BLaER1 (cell line): ENCODE measurements at regions not wholly inside any gene's neighbourhood (a gene's known extent, or its start where the extent isn't known, plus 50 kb on each side); places are given as distances from the start of the nearest gene placed in this dataset.

Experiments
- H3K27ac ChIP-seq: shearing (Covaris generic); formaldehyde crosslinking; 2 replicates; pipeline ENCODE4 v1.8.1; 2022
- H3K27me3 ChIP-seq: shearing (Covaris generic); formaldehyde crosslinking; 2 replicates; pipeline ENCODE4 v1.8.1; 2022
- H3K36me3 ChIP-seq: shearing (Covaris generic); formaldehyde crosslinking; 2 replicates; pipeline ENCODE4 v1.8.1; 2022
- H3K4me1 ChIP-seq: shearing (Covaris generic); formaldehyde crosslinking; 2 replicates; pipeline ENCODE4 v1.8.1; 2022
- H3K4me2 ChIP-seq: shearing (Covaris generic); formaldehyde crosslinking; 2 replicates; pipeline ENCODE4 v1.8.1; 2022
- H3K4me3 ChIP-seq: shearing (Covaris generic); formaldehyde crosslinking; 2 replicates; pipeline ENCODE4 v1.8.1; 2022
- H3K9ac ChIP-seq: shearing (Covaris generic); formaldehyde crosslinking; 2 replicates; pipeline ENCODE4 v1.8.1; 2022
- H3K9me3 ChIP-seq: shearing (Covaris generic); formaldehyde crosslinking; 2 replicates; pipeline ENCODE4 v1.8.1; 2022
- H4K20me1 ChIP-seq: shearing (Covaris generic); formaldehyde crosslinking; 2 replicates; pipeline ENCODE4 v1.8.1; 2022
- Cebpa-rat ChIP-seq: shearing (Covaris generic); IDR thresholded peaks from 2 replicates; pipeline ENCODE4 v1.8.1; 2022

DNA sequence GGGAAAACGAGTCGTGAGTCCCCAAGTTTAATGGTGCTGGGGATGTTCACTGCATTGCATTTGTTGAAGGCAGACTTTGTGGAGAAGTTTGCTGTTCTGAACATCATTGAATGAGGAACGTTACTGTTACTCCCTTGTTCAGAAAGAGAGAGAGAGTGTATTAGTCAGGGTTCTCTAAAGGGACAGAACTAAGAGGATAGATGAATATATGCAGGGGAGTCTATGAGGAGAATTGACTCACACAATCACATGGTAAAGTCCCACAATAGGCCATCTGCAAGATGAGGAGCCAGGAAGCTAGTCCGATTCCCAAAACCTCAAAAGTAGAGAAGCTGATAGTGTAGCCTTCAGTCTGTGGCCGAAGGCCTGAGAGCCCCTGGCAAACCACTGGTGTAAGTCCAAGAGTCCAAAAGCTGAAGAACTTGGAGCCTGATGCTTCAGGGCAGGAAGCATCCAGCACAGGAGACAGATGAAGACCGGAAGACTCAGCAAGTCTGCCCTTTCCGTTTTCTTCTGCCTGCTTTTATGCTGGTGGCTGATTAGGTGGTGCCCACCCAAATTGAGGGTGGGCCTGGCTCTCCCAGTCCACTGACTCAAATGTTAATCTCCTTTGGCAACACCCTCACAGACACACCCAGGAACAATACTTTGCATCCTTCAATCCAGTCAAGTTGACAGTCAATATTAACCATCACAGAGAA is 223.5 kb upstream of the PCSK2 start:
- Histone ChIP-seq H4K20me1 (no peaks in the 10 kb centered on the region), H3K27ac (no peak overlapping the region), H3K27me3 (no peaks in the 10 kb centered on the region), H3K4me2 (no peak overlapping the region), H3K36me3 (no peaks in the 10 kb centered on the region), H3K4me1 (no peaks in the 10 kb centered on the region), H3K9me3 (no peaks in the 10 kb centered on the region), H3K4me3 (no peak overlapping the region), H3K9ac (no peak overlapping the region)
- TF ChIP-seq Cebpa-rat = no peak

DNA sequence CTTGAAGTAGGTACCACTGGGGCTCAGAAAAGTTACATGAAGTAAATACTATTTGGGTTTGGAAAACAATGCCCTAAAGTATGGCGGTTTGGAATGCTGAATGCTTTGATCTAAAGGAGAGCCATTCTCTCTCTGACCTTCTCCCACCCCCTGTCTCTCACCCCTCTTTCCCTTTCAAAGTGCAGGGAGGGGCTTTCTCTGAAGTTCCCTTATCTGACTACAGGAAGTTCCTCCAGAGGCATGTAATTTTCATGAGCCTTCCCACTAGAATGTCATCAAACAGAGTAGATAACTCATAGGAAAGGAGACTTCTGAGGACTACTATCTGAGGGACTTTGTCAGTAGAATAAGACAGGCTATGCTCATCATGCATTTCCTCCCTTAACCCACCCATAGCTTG is 216.7 kb upstream of the PCSK2 start:
- no peaks in the 10 kb centered on the region for H3K27me3 ChIP-seq
- H4K20me1 ChIP-seq = no peaks in the 10 kb centered on the region
- H3K4me2 ChIP-seq = no peak overlapping the region
- H3K4me3 ChIP-seq = no peak overlapping the region
- H3K9ac ChIP-seq = no peak overlapping the region
- no peaks in the 10 kb centered on the region for H3K4me1 ChIP-seq
- H3K27ac ChIP-seq = no peak overlapping the region
- no peak for TF ChIP-seq Cebpa-rat
- H3K9me3 ChIP-seq = no peaks in the 10 kb centered on the region
- H3K36me3 ChIP-seq = no peaks in the 10 kb centered on the region

DNA sequence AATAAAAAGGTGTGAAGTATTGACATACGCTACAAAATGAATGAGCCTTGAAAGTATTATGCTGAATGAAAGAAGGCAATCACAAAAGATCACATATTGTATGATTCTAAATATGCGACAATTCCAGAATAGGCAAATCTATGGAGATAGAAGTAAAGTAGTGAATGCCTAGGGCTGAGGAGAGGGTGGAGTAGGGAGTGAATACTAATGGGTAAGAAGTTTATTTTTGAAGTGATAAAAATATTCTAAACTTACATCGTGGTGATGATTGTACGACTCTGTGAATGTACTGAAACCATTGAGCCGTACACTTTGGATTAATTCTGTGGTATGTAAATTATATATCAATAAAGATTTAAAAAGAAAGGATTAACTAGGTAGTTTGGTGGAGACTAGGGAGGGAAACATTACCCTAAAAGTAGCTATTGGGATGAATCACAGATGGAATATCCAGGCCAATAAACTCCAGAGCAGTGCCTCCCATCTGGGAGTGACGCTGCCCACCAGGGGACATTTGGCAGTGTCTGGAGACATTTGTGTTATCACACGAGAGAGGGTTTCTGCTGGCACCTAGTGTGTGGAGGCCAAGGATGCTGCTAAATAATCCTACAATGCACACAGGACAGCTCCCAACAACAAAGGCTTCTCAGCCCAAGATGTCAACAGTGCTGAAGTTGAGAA is 214.2 kb upstream of the PCSK2 start:
- Histone ChIP-seq H3K27ac (no peak overlapping the region), H3K4me2 (no peak overlapping the region), H3K4me1 (no peaks in the 10 kb centered on the region), H3K4me3 (no peak overlapping the region), H3K9me3 (no peaks in the 10 kb centered on the region), H3K9ac (no peak overlapping the region), H3K27me3 (no peaks in the 10 kb centered on the region), H4K20me1 (no peaks in the 10 kb centered on the region), H3K36me3 (no peaks in the 10 kb centered on the region)
- no peak for TF ChIP-seq Cebpa-rat

DNA sequence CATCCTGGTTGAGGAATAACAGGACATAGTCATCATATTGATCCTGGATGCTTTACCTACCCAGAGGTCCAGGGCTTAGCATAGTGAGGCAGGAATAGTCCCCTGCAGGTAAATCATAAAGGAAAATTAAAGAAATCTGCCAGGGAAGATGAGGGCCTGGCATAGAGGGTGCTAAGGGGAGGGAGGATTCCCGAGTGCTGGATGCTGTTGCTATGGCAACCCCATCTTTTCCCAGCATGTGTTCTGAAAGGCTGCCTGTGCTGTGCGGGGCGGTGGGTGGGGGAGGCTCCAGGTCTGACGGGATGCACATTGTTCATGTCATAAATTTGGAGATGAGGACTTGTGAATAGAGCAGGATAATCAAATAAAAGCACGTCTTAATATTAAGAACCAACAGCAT is 212.6 kb upstream of the PCSK2 start:
- Histone ChIP-seq H3K4me2 (no peak overlapping the region), H3K27ac (no peak overlapping the region), H3K9me3 (no peaks in the 10 kb centered on the region), H3K27me3 (no peaks in the 10 kb centered on the region), H3K4me1 (peaks cover 7% of the 10 kb centered on the region), H3K36me3 (no peaks in the 10 kb centered on the region), H3K9ac (no peak overlapping the region), H3K4me3 (no peak overlapping the region), H4K20me1 (no peaks in the 10 kb centered on the region)
- no peak for TF ChIP-seq Cebpa-rat

DNA sequence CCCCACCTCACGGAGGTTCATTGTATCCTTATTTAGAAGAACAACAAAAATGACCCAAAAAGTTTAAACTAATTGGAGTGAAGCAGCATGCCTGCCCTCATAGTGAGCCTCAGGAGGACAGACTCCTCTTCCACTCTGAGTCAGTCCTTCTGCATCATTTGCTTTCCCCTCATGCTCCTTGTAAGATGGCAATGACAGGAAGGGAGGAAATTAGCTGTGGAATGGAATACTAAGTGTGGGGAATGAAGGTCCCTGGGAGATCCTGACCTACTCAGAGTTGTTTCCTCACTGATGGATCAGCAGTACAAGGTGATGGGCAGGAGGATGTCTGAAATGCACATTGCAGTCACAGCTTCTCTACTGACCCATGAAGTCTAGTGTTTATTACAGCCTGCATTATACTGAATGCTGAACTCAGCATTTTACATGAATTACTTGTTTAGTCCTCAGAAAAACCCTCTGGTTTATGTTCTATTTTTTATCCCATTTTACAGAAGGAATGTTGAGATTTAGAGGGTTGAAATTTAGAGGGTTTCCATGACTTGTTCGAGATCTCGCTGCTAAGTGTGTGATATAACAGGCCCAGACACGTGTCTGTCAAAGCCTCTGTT is 212.0 kb upstream of the PCSK2 start:
- Histone ChIP-seq H3K9me3 (no peaks in the 10 kb centered on the region), H4K20me1 (no peaks in the 10 kb centered on the region), H3K4me1 (peaks cover 7% of the 10 kb centered on the region), H3K4me2 (no peak overlapping the region), H3K9ac (no peak overlapping the region), H3K36me3 (no peaks in the 10 kb centered on the region), H3K27ac (no peak overlapping the region), H3K27me3 (no peaks in the 10 kb centered on the region), H3K4me3 (no peak overlapping the region)
- TF ChIP-seq Cebpa-rat = no peak

DNA sequence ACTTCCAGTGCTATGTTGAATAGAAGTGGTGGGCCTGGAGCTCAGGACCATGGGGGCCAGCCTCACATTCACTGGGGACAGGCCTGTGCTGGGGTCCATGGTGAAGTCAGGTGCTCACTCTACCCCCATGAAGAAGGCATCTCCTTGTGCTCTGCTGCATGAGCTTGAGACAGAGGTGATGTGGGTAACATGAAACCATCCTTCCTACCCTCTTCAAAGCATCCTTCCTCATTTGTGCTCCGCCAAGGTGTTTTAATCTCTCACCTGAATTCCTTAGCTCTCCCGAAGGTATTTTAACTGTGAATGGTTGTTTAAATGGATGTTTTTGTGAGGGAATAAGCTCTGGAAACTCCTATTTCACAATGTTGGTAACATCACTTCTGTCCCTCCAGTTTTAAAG is 209.6 kb upstream of the PCSK2 start:
- TF ChIP-seq Cebpa-rat = no peak
- Histone ChIP-seq H3K4me3 (no peak overlapping the region), H4K20me1 (no peaks in the 10 kb centered on the region), H3K4me2 (no peak overlapping the region), H3K9ac (no peak overlapping the region), H3K27me3 (no peaks in the 10 kb centered on the region), H3K4me1 (peaks cover 7% of the 10 kb centered on the region), H3K27ac (no peak overlapping the region), H3K36me3 (no peaks in the 10 kb centered on the region), H3K9me3 (no peaks in the 10 kb centered on the region)

DNA sequence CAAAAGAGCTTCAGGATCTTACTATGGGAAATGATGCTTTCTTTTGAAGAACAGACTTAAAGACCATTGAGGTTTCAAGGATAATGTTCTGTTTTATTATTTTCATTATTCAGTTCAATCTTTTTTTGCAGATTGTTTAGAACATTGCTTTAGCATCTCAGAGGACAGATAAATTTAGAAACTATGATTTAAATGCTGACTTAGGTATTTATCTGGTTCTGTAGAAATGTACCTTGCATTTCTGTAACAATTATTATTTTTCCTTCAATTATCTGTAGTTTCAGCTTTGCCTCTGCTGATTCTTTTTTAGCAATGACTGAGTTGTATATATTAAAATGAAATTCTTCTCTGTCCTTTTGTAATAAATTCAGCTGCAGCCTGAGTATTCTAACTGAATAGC is 205.4 kb upstream of the PCSK2 start:
- no peak overlapping the region for H3K4me3 ChIP-seq
- H4K20me1 ChIP-seq = no peaks in the 10 kb centered on the region
- H3K27ac ChIP-seq = no peak overlapping the region
- peaks cover 3% of the 10 kb centered on the region; the same call in 1 of the 2 replicates for H3K9me3 ChIP-seq
- no peak overlapping the region for H3K9ac ChIP-seq
- no peak for TF ChIP-seq Cebpa-rat
- H3K27me3 ChIP-seq = no peaks in the 10 kb centered on the region
- H3K4me1 ChIP-seq = peaks cover 7% of the 10 kb centered on the region
- no peaks in the 10 kb centered on the region for H3K36me3 ChIP-seq
- no peak overlapping the region for H3K4me2 ChIP-seq

DNA sequence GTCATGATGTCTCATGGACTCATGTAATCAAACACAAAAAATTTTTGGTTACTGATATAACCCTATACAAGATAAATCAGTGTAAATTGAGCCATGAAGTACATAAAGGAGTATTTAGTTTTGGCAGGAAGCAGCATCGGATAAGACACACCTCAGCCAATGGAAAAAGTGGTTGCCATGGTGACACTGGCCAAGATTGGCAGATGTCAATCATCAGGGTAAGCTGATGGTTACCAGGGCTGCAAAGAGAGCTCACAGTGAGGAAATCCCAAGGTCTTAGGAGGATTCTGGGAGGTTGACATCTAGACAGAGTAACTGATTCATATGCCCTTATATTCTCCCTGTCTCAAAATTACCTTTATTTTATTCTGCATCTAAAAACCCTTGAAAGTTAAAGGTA is 203.8 kb upstream of the PCSK2 start:
- no peak overlapping the region for H3K4me2 ChIP-seq
- H4K20me1 ChIP-seq = no peaks in the 10 kb centered on the region
- no peak for TF ChIP-seq Cebpa-rat
- peaks cover 7% of the 10 kb centered on the region for H3K4me1 ChIP-seq
- H3K27me3 ChIP-seq = no peaks in the 10 kb centered on the region
- H3K9me3 ChIP-seq = peaks cover 14% of the 10 kb centered on the region
- H3K36me3 ChIP-seq = no peaks in the 10 kb centered on the region
- H3K27ac ChIP-seq = no peak overlapping the region
- no peak overlapping the region for H3K4me3 ChIP-seq
- H3K9ac ChIP-seq = no peak overlapping the region

DNA sequence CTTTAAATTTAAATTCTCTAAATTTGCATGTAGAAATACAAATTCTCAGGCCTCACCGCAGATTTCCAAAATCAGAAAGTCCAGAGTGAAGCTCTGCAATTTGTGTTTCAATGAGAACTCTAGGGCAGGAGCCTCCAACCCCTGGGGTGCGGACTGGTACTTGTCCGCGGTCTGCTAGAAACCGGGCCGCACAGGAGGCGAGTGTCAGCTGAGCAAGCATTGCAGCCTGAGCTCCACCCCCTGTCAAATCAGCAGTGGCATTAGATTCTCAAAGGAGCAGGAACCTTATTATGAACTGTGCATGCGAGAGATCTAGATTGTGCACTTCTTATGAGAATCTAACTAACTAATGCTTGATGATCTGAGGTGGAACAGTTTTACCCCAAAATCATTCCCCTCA is 203.0 kb upstream of the PCSK2 start:
- no peak overlapping the region for H3K4me3 ChIP-seq
- no peaks in the 10 kb centered on the region for H4K20me1 ChIP-seq
- no peaks in the 10 kb centered on the region for H3K27me3 ChIP-seq
- H3K9ac ChIP-seq = no peak overlapping the region
- H3K27ac ChIP-seq = no peak overlapping the region
- no peak overlapping the region for H3K4me2 ChIP-seq
- no peak for TF ChIP-seq Cebpa-rat
- no peaks in the 10 kb centered on the region for H3K36me3 ChIP-seq
- H3K4me1 ChIP-seq = peaks cover 3% of the 10 kb centered on the region
- peaks cover 16% of the 10 kb centered on the region for H3K9me3 ChIP-seq

DNA sequence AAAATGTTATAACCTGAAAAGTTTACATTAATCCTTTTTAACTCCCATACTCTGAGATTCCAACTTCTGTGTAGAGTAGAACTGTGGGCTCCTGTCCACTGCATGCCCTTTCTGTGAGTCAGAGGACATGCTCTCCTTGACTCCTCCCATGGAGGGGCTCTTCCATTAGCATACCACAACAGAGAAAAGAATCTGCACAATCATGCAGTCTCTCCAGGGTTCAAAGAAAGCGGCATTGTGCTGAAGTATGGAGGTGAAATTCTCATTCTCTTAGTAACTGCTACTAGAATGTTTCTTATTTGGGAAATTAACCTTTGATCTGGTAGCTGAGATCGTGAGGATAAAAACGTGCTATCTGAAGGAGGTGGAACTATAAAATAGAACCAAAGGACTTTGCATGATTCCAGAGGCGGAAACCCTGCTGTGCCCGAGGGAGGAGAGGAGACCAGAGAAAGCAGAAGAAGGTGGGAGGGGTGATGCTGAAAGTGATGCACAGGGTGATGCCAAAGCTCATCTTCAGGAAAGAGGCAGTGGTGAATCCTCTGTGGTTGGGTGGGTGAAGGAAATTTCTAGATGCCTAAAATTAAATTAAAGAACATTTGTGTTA is 202.2 kb upstream of the PCSK2 start:
- Histone ChIP-seq H3K27ac (no peak overlapping the region), H4K20me1 (no peaks in the 10 kb centered on the region), H3K4me2 (no peak overlapping the region), H3K27me3 (no peaks in the 10 kb centered on the region), H3K4me1 (no peaks in the 10 kb centered on the region), H3K9me3 (peaks cover 19% of the 10 kb centered on the region), H3K36me3 (no peaks in the 10 kb centered on the region), H3K4me3 (no peak overlapping the region), H3K9ac (no peak overlapping the region)
- no peak for TF ChIP-seq Cebpa-rat
